ENCODE measurements at regions not wholly inside any gene's neighbourhood (a gene's known extent, or its start where the extent isn't known, plus 50 kb on each side); places are given as distances from the start of the nearest gene placed in this dataset.

DNA sequence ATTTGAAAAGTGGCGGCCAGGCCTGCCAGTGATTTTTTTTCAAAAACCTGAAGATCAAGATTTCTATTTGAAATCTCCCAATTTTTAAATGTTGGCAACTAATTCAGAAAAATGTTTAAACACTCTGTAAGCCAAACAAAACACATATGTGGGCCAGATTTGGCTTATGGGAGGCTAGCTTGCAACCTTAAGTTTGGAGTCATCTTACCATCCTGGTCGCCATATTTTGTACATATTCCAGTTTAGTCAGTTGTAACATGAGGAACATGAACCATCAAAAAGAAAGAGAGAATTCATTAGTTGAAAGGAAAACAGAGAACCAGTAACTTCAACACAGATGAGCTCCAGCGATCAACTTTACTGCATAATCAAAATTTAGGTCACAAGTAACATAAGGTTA is 115.4 kb downstream of the TMEM26 start:
- TF ChIP-seq, protein P1, sequence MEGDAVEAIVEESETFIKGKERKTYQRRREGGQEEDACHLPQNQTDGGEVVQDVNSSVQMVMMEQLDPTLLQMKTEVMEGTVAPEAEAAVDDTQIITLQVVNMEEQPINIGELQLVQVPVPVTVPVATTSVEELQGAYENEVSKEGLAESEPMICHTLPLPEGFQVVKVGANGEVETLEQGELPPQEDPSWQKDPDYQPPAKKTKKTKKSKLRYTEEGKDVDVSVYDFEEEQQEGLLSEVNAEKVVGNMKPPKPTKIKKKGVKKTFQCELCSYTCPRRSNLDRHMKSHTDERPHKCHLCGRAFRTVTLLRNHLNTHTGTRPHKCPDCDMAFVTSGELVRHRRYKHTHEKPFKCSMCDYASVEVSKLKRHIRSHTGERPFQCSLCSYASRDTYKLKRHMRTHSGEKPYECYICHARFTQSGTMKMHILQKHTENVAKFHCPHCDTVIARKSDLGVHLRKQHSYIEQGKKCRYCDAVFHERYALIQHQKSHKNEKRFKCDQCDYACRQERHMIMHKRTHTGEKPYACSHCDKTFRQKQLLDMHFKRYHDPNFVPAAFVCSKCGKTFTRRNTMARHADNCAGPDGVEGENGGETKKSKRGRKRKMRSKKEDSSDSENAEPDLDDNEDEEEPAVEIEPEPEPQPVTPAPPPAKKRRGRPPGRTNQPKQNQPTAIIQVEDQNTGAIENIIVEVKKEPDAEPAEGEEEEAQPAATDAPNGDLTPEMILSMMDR (IDR thresholded peaks at IDR 0.05; ENCODE audit: borderline replicate concordance, extremely low read depth, insufficient read depth), result no peak
- DNase-seq (no peak), FAIRE-seq (no peak)
- intact Hi-C loops (cut with DNase I), result no loop called here
- no peaks in the 10 kb centered on the region for H3K4me1 ChIP-seq (ENCODE audit: control insufficient read depth in 2 of 3, insufficient read depth in 2 of 3, low read depth in 1 of 3, low read length in 3 of 3)
- H3K4me3 ChIP-seq (ENCODE audit: low read length in 3 of 3), result no peak overlapping the region
- no peaks in the 10 kb centered on the region for H3K36me3 ChIP-seq (ENCODE audit: control insufficient read depth in 2 of 3, insufficient read depth in 3 of 3, low read length in 3 of 3)
- H3K9me3 ChIP-seq (ENCODE audit: control insufficient read depth in 2 of 3, insufficient read depth in 1 of 3, low read length in 3 of 3), result peaks cover 0 to 2% (median 0%) of the 10 kb centered on the region in 3 donors
- no peak overlapping the region for H3K27ac ChIP-seq (ENCODE audit: low read depth in 2 of 2, low read length in 2 of 2)
- no peak overlapping the region for H3K9ac ChIP-seq (ENCODE audit: low read length in 3 of 3)
- no peaks in the 10 kb centered on the region for H3K27me3 ChIP-seq (ENCODE audit: control insufficient read depth, insufficient read depth, low read length)

DNA sequence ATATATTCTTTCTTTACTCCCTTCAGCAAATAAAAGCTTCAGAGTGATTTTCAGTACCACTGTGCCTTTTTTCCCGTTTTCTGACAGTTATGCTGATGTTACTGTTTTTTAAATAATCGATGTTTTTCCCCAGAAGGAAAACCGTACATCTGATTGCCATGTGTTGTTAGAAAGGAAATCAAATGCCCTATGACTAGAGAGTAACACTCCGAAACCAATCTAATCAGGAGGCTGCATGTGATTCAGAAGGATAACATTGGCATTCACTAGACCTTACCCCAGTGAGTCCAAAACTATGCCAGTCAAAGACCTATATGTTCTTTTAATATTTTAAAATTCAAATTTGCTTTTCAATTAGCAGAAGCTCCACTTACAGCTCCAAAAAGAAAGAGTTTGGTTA is 116.3 kb downstream of the TMEM26 start:
- no peak overlapping the region for H3K4me3 ChIP-seq (ENCODE audit: low read length in 3 of 3)
- intact Hi-C loops (cut with DNase I), result no loop called here
- DNase-seq (no peak), FAIRE-seq (no peak)
- peaks cover 0 to 2% (median 0%) of the 10 kb centered on the region in 3 donors for H3K9me3 ChIP-seq (ENCODE audit: control insufficient read depth in 2 of 3, insufficient read depth in 1 of 3, low read length in 3 of 3)
- H3K36me3 ChIP-seq (ENCODE audit: control insufficient read depth in 2 of 3, insufficient read depth in 3 of 3, low read length in 3 of 3), result no peaks in the 10 kb centered on the region
- TF ChIP-seq, protein P1 (IDR thresholded peaks at IDR 0.05; ENCODE audit: borderline replicate concordance, extremely low read depth, insufficient read depth), result no peak
- H3K9ac ChIP-seq (ENCODE audit: low read length in 3 of 3), result no peak overlapping the region
- H3K27ac ChIP-seq (ENCODE audit: low read depth in 2 of 2, low read length in 2 of 2), result no peak overlapping the region
- no peaks in the 10 kb centered on the region for H3K27me3 ChIP-seq (ENCODE audit: control insufficient read depth, insufficient read depth, low read length)
- no peaks in the 10 kb centered on the region for H3K4me1 ChIP-seq (ENCODE audit: control insufficient read depth in 2 of 3, insufficient read depth in 2 of 3, low read depth in 1 of 3, low read length in 3 of 3)

DNA sequence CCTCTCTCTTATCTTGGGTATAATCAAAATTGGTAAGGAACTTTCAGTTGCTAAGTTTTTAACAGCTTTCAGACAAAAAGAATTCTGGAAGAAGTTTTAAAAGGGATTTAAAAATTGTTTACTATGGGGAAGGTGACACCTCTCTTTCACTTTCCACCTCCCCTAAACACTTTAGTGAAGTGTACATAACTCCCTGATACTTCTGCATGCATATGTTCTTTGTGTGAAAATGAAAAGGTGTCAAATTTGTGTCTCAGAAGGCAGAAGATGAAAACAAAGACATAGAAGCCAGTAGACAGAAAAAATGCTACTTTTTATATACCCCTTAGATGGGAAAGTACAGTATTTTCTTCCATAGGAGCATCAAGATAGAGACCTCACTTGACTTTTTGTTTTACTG is 117.8 kb downstream of the TMEM26 start:
- H3K4me1 ChIP-seq (ENCODE audit: control insufficient read depth in 2 of 3, insufficient read depth in 2 of 3, low read depth in 1 of 3, low read length in 3 of 3), result no peaks in the 10 kb centered on the region
- no peak overlapping the region for H3K9ac ChIP-seq (ENCODE audit: low read length in 3 of 3)
- H3K4me3 ChIP-seq (ENCODE audit: low read length in 3 of 3), result no peak overlapping the region
- H3K27ac ChIP-seq (ENCODE audit: low read depth in 2 of 2, low read length in 2 of 2), result no peak overlapping the region
- TF ChIP-seq, protein P1 (IDR thresholded peaks at IDR 0.05; ENCODE audit: borderline replicate concordance, extremely low read depth, insufficient read depth), result no peak
- no peaks in the 10 kb centered on the region for H3K36me3 ChIP-seq (ENCODE audit: control insufficient read depth in 2 of 3, insufficient read depth in 3 of 3, low read length in 3 of 3)
- intact Hi-C loops (cut with DNase I), result no loop called here
- peaks cover 0 to 2% (median 0%) of the 10 kb centered on the region in 3 donors for H3K9me3 ChIP-seq (ENCODE audit: control insufficient read depth in 2 of 3, insufficient read depth in 1 of 3, low read length in 3 of 3)
- DNase-seq, result no peak
- FAIRE-seq, result no peak
- H3K27me3 ChIP-seq (ENCODE audit: control insufficient read depth, insufficient read depth, low read length), result no peaks in the 10 kb centered on the region

DNA sequence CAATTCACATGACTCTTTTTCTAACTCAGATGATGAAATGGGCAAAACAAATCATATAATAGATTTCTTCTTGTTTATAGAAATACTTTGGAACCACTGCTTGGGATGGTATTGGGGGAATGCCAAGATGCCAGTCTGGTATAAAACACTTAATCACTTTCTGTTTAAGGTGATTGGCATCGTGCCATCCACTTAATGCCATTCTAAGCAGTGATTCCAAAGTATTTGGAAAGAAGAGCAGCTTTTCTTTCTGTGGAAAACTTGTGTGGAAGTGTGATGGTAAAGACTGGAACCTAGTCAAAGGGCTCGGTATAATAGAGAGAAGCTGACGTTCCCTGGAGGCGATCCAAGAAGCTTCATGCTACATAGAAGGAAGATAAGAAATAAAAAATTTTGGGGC is 120.6 kb downstream of the TMEM26 start:
- Histone ChIP-seq H3K9ac (ENCODE audit: low read length in 3 of 3) (no peak overlapping the region), H3K9me3 (ENCODE audit: control insufficient read depth in 2 of 3, insufficient read depth in 1 of 3, low read length in 3 of 3) (peaks cover 0 to 2% (median 0%) of the 10 kb centered on the region in 3 donors), H3K4me1 (ENCODE audit: control insufficient read depth in 2 of 3, insufficient read depth in 2 of 3, low read depth in 1 of 3, low read length in 3 of 3) (no peaks in the 10 kb centered on the region), H3K4me3 (ENCODE audit: low read length in 3 of 3) (no peak overlapping the region), H3K27me3 (ENCODE audit: control insufficient read depth, insufficient read depth, low read length) (no peaks in the 10 kb centered on the region), H3K27ac (ENCODE audit: low read depth in 2 of 2, low read length in 2 of 2) (no peak overlapping the region), H3K36me3 (ENCODE audit: control insufficient read depth in 2 of 3, insufficient read depth in 3 of 3, low read length in 3 of 3) (no peaks in the 10 kb centered on the region)
- DNase-seq (no peak), FAIRE-seq (no peak)
- intact Hi-C loops (cut with DNase I), result no loop called here
- TF ChIP-seq, protein P1 (IDR thresholded peaks at IDR 0.05; ENCODE audit: borderline replicate concordance, extremely low read depth, insufficient read depth), result no peak

Data from kidney (tissue), 13 donors.